NCI-H2081 (cell line): ENCODE measurements at regions not wholly inside any gene's neighbourhood (a gene's known extent, or its start where the extent isn't known, plus 50 kb on each side); places are given as distances from the start of the nearest gene placed in this dataset.

Source experiments
- DNase-seq, 2 experiments: peaks; one replicate each; lab custom pipeline; 2025; lab: John Stamatoyannopoulos, UW

DNA sequence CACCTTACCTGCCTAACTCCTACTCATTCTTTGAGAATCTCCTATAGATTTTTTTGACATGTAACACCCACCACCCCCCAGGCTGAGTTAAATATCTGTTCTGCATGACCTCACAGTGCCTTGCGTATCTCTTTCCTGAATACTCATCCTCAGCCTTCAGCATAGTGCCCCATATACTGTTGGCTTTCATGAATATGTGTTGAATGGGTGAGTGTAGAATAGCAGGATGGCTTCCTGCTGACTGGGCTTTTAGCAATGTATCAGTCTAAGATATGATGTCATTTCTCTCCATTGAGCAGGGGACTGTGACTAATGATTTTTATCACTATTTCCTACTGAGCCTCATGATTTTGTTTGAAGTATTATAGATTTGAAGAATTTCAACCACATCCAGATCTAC, 361.6 kb upstream of the MARCKS start:
- DNase-seq, result no peak

GRCh38 chr6:113496166-113496565, 361.0 kb upstream of the MARCKS start:
- no peak for DNase-seq

- DNase-seq, result no peak
These were observed 356.9 kb upstream of the MARCKS start for GRCh38 chr6:113500221-113500620.

DNA sequence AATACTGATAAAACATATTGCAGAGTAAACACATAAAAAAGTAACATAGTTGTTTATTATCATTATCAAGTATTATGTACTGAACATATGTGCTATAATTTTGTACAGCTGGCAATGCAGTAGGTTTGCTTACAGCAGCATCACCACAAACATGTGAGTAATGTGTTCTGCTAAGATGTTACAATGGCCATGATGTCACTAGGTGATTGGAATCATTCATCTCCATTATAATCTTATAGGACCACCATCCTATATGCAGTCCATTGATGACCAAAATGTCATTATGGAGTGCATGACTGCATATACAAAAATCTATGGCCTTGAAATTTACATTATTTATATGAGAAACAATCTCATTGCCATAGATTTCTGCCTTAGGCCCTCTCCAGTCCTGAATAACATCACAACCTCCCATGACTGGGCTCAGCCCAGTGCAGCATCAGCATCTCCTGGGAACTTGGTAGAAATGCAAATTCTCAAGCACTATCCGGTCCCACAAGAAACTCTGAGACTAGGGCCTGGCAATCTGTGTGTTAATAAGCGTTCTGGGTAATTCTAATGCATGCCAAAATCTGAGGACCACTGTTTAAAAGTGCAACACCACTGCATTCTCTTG, 352.0 kb upstream of the MARCKS start:
- no peak for DNase-seq

DNA sequence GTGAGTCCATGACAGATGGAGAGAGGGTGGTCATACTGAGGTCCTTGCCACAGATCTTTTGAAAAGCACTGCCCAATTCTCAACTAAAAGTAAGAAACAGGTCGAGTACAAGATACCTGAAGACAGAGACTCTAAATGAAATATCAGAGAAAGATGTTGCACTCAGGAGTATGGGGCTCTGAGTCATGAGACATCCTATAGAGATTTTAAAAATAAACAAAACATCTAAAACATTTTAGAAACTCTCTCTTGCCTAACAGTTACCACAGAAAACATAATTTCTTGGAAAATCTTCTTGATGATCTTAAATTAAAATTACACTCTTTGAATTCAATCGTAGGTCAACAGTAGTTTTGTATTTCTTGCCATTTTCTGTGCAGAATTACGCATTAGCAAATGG, 348.9 kb upstream of the MARCKS start:
- no peak for DNase-seq

DNA sequence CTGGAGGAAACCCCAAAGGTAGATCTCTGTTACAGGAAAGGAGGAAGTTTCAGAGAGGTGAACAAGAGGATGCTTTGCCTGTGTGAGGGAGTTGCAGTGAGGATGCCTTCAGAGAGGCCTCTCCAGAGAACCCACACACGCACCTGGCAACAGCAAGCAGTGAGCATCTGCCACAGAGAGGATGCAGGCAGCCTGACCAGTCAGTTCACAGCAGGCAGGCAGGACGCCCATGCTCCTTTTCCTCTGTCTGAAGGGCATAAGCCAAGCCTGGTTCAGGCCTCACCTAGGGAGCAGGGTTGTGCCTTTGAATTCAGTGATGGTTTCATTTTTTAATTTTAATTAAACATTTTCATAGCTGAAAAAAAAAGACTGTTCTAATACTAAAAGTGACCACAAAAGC, 346.0 kb upstream of the MARCKS start:
- no peak for DNase-seq

DNA sequence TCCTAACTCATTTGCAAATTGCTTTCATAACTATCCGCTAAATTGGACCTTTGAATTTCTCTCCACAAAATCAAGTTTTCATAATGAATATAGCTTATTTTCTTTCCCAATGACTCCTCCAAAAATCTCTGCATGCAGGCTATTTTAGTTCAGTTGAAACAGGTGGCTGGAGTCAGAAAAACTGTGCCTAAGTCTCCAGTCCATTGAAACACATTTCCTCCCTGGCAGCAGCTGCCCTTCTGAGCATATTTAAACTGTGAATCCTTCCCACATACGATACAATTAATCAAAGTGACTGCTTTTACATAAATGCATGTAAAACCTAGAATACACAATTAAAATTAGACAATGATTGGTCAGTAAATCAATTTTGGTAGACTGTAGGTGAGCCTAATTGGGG, 344.6 kb upstream of the MARCKS start:
- peak in 1 of 2 experiments; percentile 29 for DNase-seq

GRCh38 chr6:113513086-113513485, 344.1 kb upstream of the MARCKS start:
- no peak for DNase-seq

DNA sequence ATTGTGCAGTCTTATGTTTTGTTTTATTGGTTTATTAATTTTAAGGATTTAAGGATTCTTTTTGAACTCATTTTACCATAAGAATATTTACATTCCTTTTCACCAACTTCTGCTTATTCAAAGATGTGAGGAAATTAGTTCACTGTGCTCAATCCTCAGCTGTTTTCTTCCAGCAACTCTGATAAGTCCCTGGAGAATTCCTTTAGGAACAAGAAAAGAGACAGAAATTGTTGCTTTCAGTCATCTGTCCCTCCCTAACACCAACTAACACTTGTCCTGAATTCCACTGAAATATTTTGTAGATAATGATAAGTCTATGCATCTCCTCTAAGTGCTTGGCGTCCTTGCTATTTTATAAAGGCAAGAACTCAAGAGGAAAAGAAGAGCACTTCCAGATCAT, 334.8 kb upstream of the MARCKS start:
- no peak for DNase-seq

- no peak for DNase-seq
These were observed 332.3 kb upstream of the MARCKS start for GRCh38 chr6:113524826-113525225.

DNA sequence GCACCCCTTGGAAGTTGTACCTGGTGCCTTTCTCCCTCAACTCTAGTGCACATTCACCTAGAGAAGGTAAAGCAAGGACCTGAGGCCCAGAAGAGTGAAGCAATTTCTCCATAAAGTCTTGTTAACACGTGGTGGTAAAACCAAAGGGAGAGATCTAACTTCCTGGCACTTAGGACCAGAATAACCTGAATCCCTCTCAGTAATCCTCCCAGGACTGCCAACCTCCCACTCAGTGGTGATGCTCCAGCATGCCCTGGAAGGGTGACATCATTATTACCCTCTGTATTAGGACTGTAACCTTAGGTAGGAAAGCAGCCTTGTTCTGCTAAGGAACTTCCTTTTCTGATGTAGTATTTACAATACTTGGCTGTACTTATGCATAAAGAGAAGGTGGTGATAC, 330.6 kb upstream of the MARCKS start:
- DNase-seq, result no peak

DNA sequence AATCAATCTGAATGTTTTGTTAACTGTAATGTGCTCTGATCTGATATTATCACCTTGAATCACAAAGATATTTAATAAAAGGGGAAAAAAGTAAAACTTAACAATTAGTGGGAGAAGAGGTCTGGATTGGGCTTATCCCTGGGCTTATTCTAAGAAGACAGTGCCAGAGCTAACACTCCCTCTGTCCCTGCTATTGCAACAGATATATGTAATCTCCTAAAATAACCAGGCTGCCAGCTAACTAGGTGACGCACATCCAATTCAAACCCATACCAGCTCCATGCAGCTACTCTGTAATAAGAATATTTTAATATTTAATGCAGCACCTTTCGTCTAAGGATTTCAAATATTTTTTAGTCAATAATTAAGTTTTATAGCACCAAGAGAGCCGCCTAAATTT, 330.1 kb upstream of the MARCKS start:
- no peak for DNase-seq

- no peak for DNase-seq
These were observed 329.0 kb upstream of the MARCKS start for GRCh38 chr6:113528111-113528510.

DNA sequence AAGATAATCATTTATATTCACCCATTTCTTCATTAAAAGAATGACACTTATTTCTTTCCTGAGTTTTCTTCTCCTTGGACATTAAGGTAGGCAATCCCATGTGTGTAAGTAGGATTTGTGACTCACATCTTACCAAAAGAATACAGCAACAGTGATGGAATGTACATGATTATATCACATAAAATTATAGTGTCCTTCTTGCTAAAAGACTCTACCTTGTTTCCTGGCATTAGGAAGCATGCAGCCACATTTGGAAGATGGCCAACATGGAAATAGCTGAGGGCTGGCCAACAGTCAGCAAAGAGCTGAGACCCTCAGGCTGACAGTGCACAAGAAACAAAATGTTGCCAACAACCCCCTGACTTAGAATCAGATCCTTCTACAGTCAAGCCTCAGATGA, 327.9 kb upstream of the MARCKS start:
- DNase-seq, result no peak

GRCh38 chr6:113529879-113530278, 327.3 kb upstream of the MARCKS start:
- no peak for DNase-seq

DNA sequence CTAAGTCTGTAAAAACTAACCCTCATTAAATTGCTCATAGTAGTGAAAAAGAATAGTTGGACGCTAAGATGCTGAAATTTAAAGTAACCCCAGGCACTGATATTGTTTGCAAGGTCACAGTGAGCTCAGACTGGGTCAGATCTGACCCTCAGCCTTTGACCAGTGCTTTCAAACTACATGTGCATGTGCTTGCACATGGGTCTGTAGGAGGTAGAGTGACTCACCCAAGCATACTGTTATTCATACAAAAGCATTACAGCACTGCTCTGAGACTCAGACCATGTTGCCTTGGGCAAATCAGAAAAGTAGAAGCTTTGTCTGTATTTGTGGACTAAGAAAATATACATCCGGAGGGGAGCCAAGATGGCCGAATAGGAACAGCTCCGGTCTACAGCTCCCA, 326.4 kb upstream of the MARCKS start:
- no peak for DNase-seq

DNA sequence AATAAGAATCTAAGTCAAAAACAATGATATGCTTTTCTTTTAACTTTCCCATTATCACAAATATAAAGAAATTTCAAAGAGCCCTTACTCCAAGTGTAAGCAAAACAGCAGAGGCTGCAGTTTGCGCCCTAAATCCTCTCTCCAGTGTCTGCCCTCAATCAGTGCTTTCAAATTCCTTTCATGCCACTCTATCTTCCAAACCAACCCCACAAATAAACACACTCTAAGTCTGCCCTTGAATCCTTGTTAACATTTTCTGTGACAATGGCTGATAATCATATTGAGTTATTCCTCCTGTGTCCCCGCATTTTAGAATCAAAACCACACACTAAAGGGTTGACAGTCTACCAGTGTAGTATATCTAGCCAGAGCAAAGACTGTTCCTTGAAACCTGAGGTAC, 317.9 kb upstream of the MARCKS start:
- no peak for DNase-seq

- no peak for DNase-seq
These were observed 317.5 kb upstream of the MARCKS start for GRCh38 chr6:113539623-113540022.

GRCh38 chr6:113540466-113540865, 316.7 kb upstream of the MARCKS start:
- DNase-seq, result no peak

GRCh38 chr6:113551168-113551567, 306.0 kb upstream of the MARCKS start:
- DNase-seq, result no peak

DNA sequence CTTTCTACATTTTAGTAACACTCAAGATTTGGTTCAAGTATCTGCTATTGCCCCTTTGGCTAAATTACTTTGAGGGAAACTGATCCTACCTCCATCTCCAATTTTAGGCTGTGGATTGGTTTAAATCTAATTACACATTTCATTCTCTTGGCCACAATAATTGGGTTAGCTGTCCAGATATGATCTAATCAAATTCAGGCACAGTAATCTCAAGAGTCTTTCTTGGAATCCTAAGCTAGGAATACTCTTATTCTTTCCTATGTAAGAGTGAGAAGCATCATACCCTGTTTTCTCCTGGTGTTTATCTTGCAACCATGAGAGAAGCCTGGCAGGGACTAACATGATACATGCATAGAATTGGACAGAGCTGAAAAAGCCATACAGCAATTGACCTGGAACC, 300.4 kb upstream of the MARCKS start:
- no peak for DNase-seq

- DNase-seq, result no peak
These were observed 298.7 kb upstream of the MARCKS start for GRCh38 chr6:113558431-113558830.

DNA sequence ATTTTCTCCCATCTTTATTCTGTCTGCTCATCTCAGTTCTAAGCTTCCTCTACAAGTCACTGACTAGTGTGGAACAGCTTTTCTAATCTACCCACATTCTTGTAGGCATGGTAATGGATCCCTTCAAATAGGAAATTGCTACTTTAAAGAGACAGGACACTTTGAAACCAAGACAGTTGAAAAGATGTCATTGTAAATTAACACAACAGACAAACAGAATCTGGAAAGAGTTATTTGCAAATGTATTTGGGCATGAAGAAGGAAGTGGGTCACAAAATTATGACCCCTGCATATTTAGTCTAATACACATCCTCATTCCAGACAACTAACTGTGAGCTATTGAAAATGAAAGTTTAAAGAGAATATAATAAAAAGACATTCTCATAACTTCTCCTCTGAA, 298.2 kb upstream of the MARCKS start:
- DNase-seq, result no peak

GRCh38 chr6:113560376-113560775, 296.8 kb upstream of the MARCKS start:
- no peak for DNase-seq

DNA sequence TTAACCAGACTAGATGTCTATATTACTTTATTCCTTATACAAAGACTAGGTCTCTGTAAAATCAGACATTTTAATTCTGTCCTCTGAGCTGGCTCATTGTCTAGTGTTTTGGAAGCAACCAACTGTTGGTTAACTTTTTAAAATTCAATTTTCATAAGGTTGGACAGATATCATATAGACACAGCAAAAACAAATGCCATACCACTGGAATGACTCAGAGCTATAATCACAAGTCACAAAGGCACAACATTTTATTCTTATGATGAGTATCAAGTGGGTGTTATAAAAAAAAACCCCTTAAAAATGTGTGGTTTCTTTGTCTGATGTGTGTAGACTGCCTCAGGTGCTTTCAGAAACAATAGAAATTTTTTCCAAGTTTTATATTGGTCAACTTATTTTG, 296.2 kb upstream of the MARCKS start:
- DNase-seq, result no peak
